B cell (primary cell): ENCODE measurements at regions not wholly inside any gene's neighbourhood (a gene's known extent, or its start where the extent isn't known, plus 50 kb on each side); places are given as distances from the start of the nearest gene placed in this dataset.

Experiments
- ATAC-seq: fragments of 200-7000 bp; cut with Tn5 transposase; one replicate; pipeline ENCODE4 v1.10.0; 2021; ENCODE audit warnings: low read depth, mild to moderate bottlenecking, moderate number of reproducible peaks, moderate library complexity
- CTCF ChIA-PET: fragments of 350-600 bp; sonication (Branson Sonifier 250); formaldehyde crosslinking; loops from one replicate; lab custom pipeline; 2021; ENCODE audit warnings: antibody characterized with exemption, inconsistent platforms; lab: Charles Lee
- POLR2A ChIA-PET: fragments of 350-600 bp; sonication (Branson Sonifier 250); formaldehyde crosslinking; loops from one replicate; lab custom pipeline; 2021; ENCODE audit warnings: antibody characterized with exemption; lab: Charles Lee
- DNase-seq: peaks from one replicate; pipeline ENCODE4 v3.0.0; 2013
- H2AFZ ChIP-seq: 2 replicates; pipeline ENCODE4 v1.6.1; 2012; ENCODE audit warnings: mild to moderate bottlenecking, low read depth, low read length; ENCODE audit not compliant: insufficient read depth, poor library complexity, severe bottlenecking
- H3K27ac ChIP-seq, 2 donors: 1 replicate in 1 of 2; 2 replicates in 1 of 2; pipeline ENCODE4 v1.5.1; 2012 to 2013; ENCODE audit warnings: low read length in 2 of 2, mild to moderate bottlenecking in 2 of 2, moderate library complexity in 1 of 2
- H3K27me3 ChIP-seq, 4 experiments: fragments of 200-600 bp in 1 of 4; sonication (generic) in 1 of 4; replicated peaks in 1 of 4; 1 replicate in 2 of 4; 2 replicates in 2 of 4; pipeline versions ENCODE4 v1.6.1 to v1.7.0; 2013 to 2016; ENCODE audit warnings: low read length in 3 of 4, mild to moderate bottlenecking in 2 of 4, mixed read lengths in 1 of 4, moderate library complexity in 1 of 4; ENCODE audit not compliant: insufficient read depth in 4 of 4, control insufficient read depth in 3 of 4; ENCODE audit errors: control extremely low read depth in 1 of 4
- H3K36me3 ChIP-seq, 2 experiments: replicated peaks in 1 of 2; 1 replicate in 1 of 2; 2 replicates in 1 of 2; pipeline versions ENCODE4 v1.6.1 to v1.7.1; 2013; ENCODE audit warnings: low read length in 1 of 2; ENCODE audit not compliant: insufficient read depth in 2 of 2, control insufficient read depth in 1 of 2; ENCODE audit errors: control extremely low read depth in 1 of 2, extremely low read depth in 1 of 2
- H3K4me1 ChIP-seq, 2 donors: fragments of 200-600 bp in 1 of 2; sonication (generic) in 1 of 2; 1 replicate in 1 of 2; 2 replicates in 1 of 2; pipeline versions ENCODE4 v1.5.1 to v1.6.1; 2013 to 2017; ENCODE audit warnings: low read length in 2 of 2; ENCODE audit not compliant: control insufficient read depth in 2 of 2, insufficient read depth in 2 of 2
- H3K4me2 ChIP-seq: replicated peaks from 2 replicates; pipeline ENCODE3; 2012; ENCODE audit warnings: mild to moderate bottlenecking, low read depth, low read length; ENCODE audit not compliant: poor library complexity, severe bottlenecking
- H3K4me3 ChIP-seq, 5 experiments: fragments of 200-600 bp in 1 of 5; sonication (generic) in 1 of 5; 1 replicate in 3 of 5; 2 replicates in 2 of 5; pipeline versions ENCODE4 v1.5.1 to v1.7.0; 2011 to 2016; ENCODE audit warnings: low read length in 4 of 5, mild to moderate bottlenecking in 4 of 5, low read depth in 2 of 5, control low read depth in 1 of 5, moderate library complexity in 1 of 5; ENCODE audit not compliant: insufficient read depth in 1 of 5; ENCODE audit errors: control extremely low read depth in 1 of 5, extremely low read depth in 1 of 5
- H3K79me2 ChIP-seq: fragments of 200-600 bp; sonication (generic); one replicate; pipeline ENCODE4 v1.6.0; 2016; ENCODE audit warnings: low read length; ENCODE audit not compliant: control insufficient read depth, insufficient read depth
- H3K9ac ChIP-seq: fragments of 200-600 bp; sonication (generic); 2 replicates; pipeline ENCODE4 v1.6.1; 2017; ENCODE audit warnings: mild to moderate bottlenecking, low read length, moderate library complexity
- H3K9me3 ChIP-seq, 3 donors: one replicate each; pipeline versions ENCODE4 v1.6.1 to v1.7.1; 2013; ENCODE audit warnings: low read length in 2 of 3; ENCODE audit not compliant: control insufficient read depth in 2 of 3, insufficient read depth in 1 of 3; ENCODE audit errors: control extremely low read depth in 1 of 3
- H4K20me1 ChIP-seq: 2 replicates; pipeline ENCODE4 v1.6.0; 2012; ENCODE audit warnings: mild to moderate bottlenecking, low read length; ENCODE audit not compliant: insufficient read depth, control insufficient read depth, poor library complexity, severe bottlenecking
- H3K27ac Mint-ChIP-seq: one replicate; pipeline ENCODE4 v1.8.0; 2021; ENCODE audit warnings: mixed read lengths
- H3K27me3 Mint-ChIP-seq: one replicate; pipeline ENCODE4 v1.8.0; 2021; ENCODE audit warnings: mixed read lengths
- H3K4me1 Mint-ChIP-seq: one replicate; pipeline ENCODE4 v1.8.0; 2021; ENCODE audit warnings: mixed read lengths
- H3K4me3 Mint-ChIP-seq: one replicate; pipeline ENCODE4 v1.8.0; 2021; ENCODE audit warnings: mixed read lengths
- H3K9me3 Mint-ChIP-seq: one replicate; pipeline ENCODE4 v1.8.0; 2022; ENCODE audit warnings: mixed read lengths; ENCODE audit not compliant: insufficient read depth
- CTCF ChIP-seq: fragments of 200-600 bp; IDR thresholded peaks from one replicate; pipeline ENCODE4 v1.8.0; 2022; ENCODE audit warnings: antibody characterized with exemption, mild to moderate bottlenecking
- EZH2 ChIP-seq: IDR thresholded peaks from 2 replicates; pipeline ENCODE4 v1.6.1; 2012; ENCODE audit warnings: borderline replicate concordance, low read depth, mild to moderate bottlenecking, moderate library complexity, low read length; ENCODE audit not compliant: insufficient read depth, poor library complexity, severe bottlenecking
- WGBS: methylation state at CpG from one replicate; pipeline ENCODE4 v1.1.5; 2013; ENCODE audit warnings: missing lambda C conversion rate; ENCODE audit not compliant: insufficient coverage; 5-methylcytosine and 5-hydroxymethylcytosine counted together
- intact Hi-C: fragments of 100-400 bp; cut with micrococcal nuclease; formaldehyde crosslinking; loops from one replicate; pipeline ENCODE4 v1.10.0; 2022

GRCh38 chr13:76438050-76438449 is 448.2 kb downstream of the KCTD12 start:
- ChIA-PET POLR2A (no interaction called here), CTCF (no interaction called here)
- Mint-ChIP-seq H3K4me3 (no peak overlapping the region), H3K4me1 (peaks cover 2% of the 10 kb centered on the region), H3K27ac (no peak overlapping the region), H3K27me3 (no peaks in the 10 kb centered on the region), H3K9me3 (no peaks in the 10 kb centered on the region)
- H3K9ac ChIP-seq, result no peak overlapping the region
- H4K20me1 ChIP-seq, result no peaks in the 10 kb centered on the region
- intact Hi-C loops, result no loop called here
- no peaks in the 10 kb centered on the region for H3K79me2 ChIP-seq
- H3K4me3 ChIP-seq, result no peak overlapping the region
- no peaks in the 10 kb centered on the region for H3K36me3 ChIP-seq
- no peak for ATAC-seq
- no peak overlapping the region for H2AFZ ChIP-seq
- H3K4me2 ChIP-seq, result no peak overlapping the region
- H3K27ac ChIP-seq, result no peak overlapping the region
- no CpG with 5 or more reads among the region's 2 CpGs for WGBS
- H3K27me3 ChIP-seq, result no peaks in the 10 kb centered on the region
- no peak for TF ChIP-seq CTCF
- no peak for TF ChIP-seq EZH2
- peaks cover 0 to 2% (median 0%) of the 10 kb centered on the region in 3 donors for H3K9me3 ChIP-seq
- H3K4me1 ChIP-seq, result peaks cover 0 to 3% of the 10 kb centered on the region in 2 donors
- DNase-seq, result no peak

- H3K4me3 ChIP-seq, result no peak overlapping the region
Measured at GRCh38 chr13:76425935-76426334, 460.3 kb downstream of the KCTD12 start.

More at GRCh38 chr13:76425935-76426334, 460.3 kb downstream of the KCTD12 start:
- DNase-seq (no peak), ATAC-seq (no peak)
- H3K27ac Mint-ChIP-seq, result no peak overlapping the region
- Histone ChIP-seq H3K27me3 (no peaks in the 10 kb centered on the region), H3K9me3 (no peaks in the 10 kb centered on the region), H3K4me1 (no peaks in the 10 kb centered on the region), H3K27ac (no peak overlapping the region), H3K79me2 (no peaks in the 10 kb centered on the region), H3K36me3 (no peaks in the 10 kb centered on the region), H2AFZ (no peak overlapping the region), H3K4me2 (no peak overlapping the region), H4K20me1 (no peaks in the 10 kb centered on the region), H3K9ac (no peak overlapping the region)
- intact Hi-C loops, result no loop called here
- ChIA-PET POLR2A (no interaction called here), CTCF (interaction anchor here (0.6 kb wide), 1 partner anchor 1053 kb away, joined by 3 read pairs; no protein-coding TSS in a partner anchor)
- no peaks in the 10 kb centered on the region for H3K27me3 Mint-ChIP-seq
- H3K4me3 Mint-ChIP-seq, result no peak overlapping the region
- WGBS, result 29% methylated on average over 1 of the region's 2 CpGs
- H3K9me3 Mint-ChIP-seq, result no peaks in the 10 kb centered on the region
- TF ChIP-seq EZH2, result no peak
- no peak for TF ChIP-seq CTCF
- H3K4me1 Mint-ChIP-seq, result no peaks in the 10 kb centered on the region
